DND-41 (cell line): ENCODE measurements at regions not wholly inside any gene's neighbourhood (a gene's known extent, or its start where the extent isn't known, plus 50 kb on each side); places are given as distances from the start of the nearest gene placed in this dataset.
A peak's percentile ranks its signal among the peaks of the same experiment; 100 is the strongest.
"Not testable (repeated sequence)": the region's sequence is repeated elsewhere in the genome, so short reads cannot be mapped to it uniquely, and the experiment has no call there.

Source experiments
- ATAC-seq: fragments of 200-7000 bp; cut with Tn5 transposase; 3 replicates; pipeline ENCODE4 v1.9.1; 2021; ENCODE audit warnings: low read depth; ENCODE audit not compliant: insufficient read depth
- DNase-seq: peaks from one replicate; pipeline ENCODE4 v3.0.0-alpha.2; 2020
- H2AFZ ChIP-seq: 2 replicates; pipeline ENCODE4 v1.6.0; 2012; ENCODE audit warnings: low read depth, low read length
- H3K27ac ChIP-seq: 2 replicates; pipeline ENCODE4 v1.5.1; 2012; ENCODE audit warnings: low read length, inconsistent platforms
- H3K27me3 ChIP-seq: fragments of 200-600 bp; sonication (generic); 2 replicates; pipeline ENCODE4 v1.6.0; 2012; ENCODE audit warnings: low read length, mild to moderate bottlenecking, inconsistent platforms; ENCODE audit not compliant: insufficient read depth, poor library complexity
- H3K36me3 ChIP-seq: 2 replicates; pipeline ENCODE4 v1.5.1; 2012; ENCODE audit warnings: low read length, inconsistent platforms; ENCODE audit not compliant: insufficient read depth
- H3K4me1 ChIP-seq: 2 replicates; pipeline ENCODE4 v1.5.1; 2012; ENCODE audit warnings: mild to moderate bottlenecking, low read length; ENCODE audit not compliant: insufficient read depth
- H3K4me2 ChIP-seq: 2 replicates; pipeline ENCODE4 v1.6.0; 2012; ENCODE audit warnings: mild to moderate bottlenecking, moderate library complexity, low read length, inconsistent platforms; ENCODE audit not compliant: insufficient read depth
- H3K4me3 ChIP-seq, 2 experiments: fragments of 200-600 bp in 1 of 2; shearing (Covaris generic) in 1 of 2; 2 replicates each; pipeline ENCODE4 v1.5.1; 2012 to 2016; ENCODE audit warnings: inconsistent platforms in 2 of 2, low read length in 2 of 2, mild to moderate bottlenecking in 2 of 2, low read depth in 1 of 2, moderate library complexity in 1 of 2
- H3K79me2 ChIP-seq: 2 replicates; pipeline ENCODE4 v1.6.0; 2012; ENCODE audit warnings: low read length, inconsistent platforms; ENCODE audit not compliant: insufficient read depth
- H3K9ac ChIP-seq: 2 replicates; pipeline ENCODE4 v1.6.0; 2012; ENCODE audit warnings: low read depth, mild to moderate bottlenecking, inconsistent platforms, low read length, moderate library complexity
- H3K9me3 ChIP-seq: 2 replicates; pipeline ENCODE4 v1.5.1; 2012; ENCODE audit warnings: low read length, moderate library complexity, mild to moderate bottlenecking, inconsistent platforms; ENCODE audit not compliant: insufficient read depth, severe bottlenecking
- H4K20me1 ChIP-seq: 2 replicates; pipeline ENCODE4 v1.6.0; 2012; ENCODE audit warnings: low read length; ENCODE audit not compliant: insufficient read depth
- CTCF ChIP-seq: IDR thresholded peaks from 2 replicates; pipeline ENCODE4 v1.5.1; 2012; ENCODE audit warnings: borderline replicate concordance, low read length, moderate library complexity, mild to moderate bottlenecking; ENCODE audit not compliant: poor library complexity, severe bottlenecking; ENCODE audit errors: extremely low read depth
- EZH2 ChIP-seq: IDR thresholded peaks from 3 replicates; pipeline ENCODE4 v1.6.1; 2012; ENCODE audit warnings: borderline replicate concordance, low read depth, mild to moderate bottlenecking, moderate library complexity, low read length, inconsistent platforms; ENCODE audit not compliant: severe bottlenecking

- no peak overlapping the region for H2AFZ ChIP-seq
- no peaks in the 10 kb centered on the region for H3K27me3 ChIP-seq
- TF ChIP-seq EZH2 (no peak), CTCF (no peak)
- H3K4me3 ChIP-seq, result no peak overlapping the region
- H3K27ac ChIP-seq, result no peak overlapping the region
- no peaks in the 10 kb centered on the region for H3K36me3 ChIP-seq
- DNase-seq (no peak), ATAC-seq (no peak)
- H3K79me2 ChIP-seq, result no peaks in the 10 kb centered on the region
- no peaks in the 10 kb centered on the region for H3K4me1 ChIP-seq
- peaks cover 5% of the 10 kb centered on the region for H3K9me3 ChIP-seq
- no peak overlapping the region for H3K4me2 ChIP-seq
- no peaks in the 10 kb centered on the region for H4K20me1 ChIP-seq
- H3K9ac ChIP-seq, result no peak overlapping the region
Observed at GRCh38 chr6:76162811-76163210, 90.3 kb upstream of the IMPG1 start.

GRCh38 chr6:76157800-76158199, 85.3 kb upstream of the IMPG1 start:
- H3K4me1 ChIP-seq, H3K79me2 ChIP-seq, H3K27ac ChIP-seq, H3K4me3 ChIP-seq, H3K9me3 ChIP-seq, H3K9ac ChIP-seq, H3K36me3 ChIP-seq, H2AFZ ChIP-seq, H3K4me2 ChIP-seq, H3K27me3 ChIP-seq, H4K20me1 ChIP-seq, ATAC-seq: not testable (repeated sequence)
- peak; percentile 11 for DNase-seq

- H3K4me1 ChIP-seq, result no peaks in the 10 kb centered on the region
- no peak overlapping the region for H3K9ac ChIP-seq
- no peak overlapping the region for H3K4me3 ChIP-seq
- no peaks in the 10 kb centered on the region for H4K20me1 ChIP-seq
- ATAC-seq, result no peak
- DNase-seq, result no peak
- H3K27ac ChIP-seq, result no peak overlapping the region
- no peaks in the 10 kb centered on the region for H3K79me2 ChIP-seq
- TF ChIP-seq EZH2, result no peak
- no peak for TF ChIP-seq CTCF
- H3K36me3 ChIP-seq, result no peaks in the 10 kb centered on the region
- no peak overlapping the region for H3K4me2 ChIP-seq
- peaks cover 2% of the 10 kb centered on the region for H3K9me3 ChIP-seq
- H2AFZ ChIP-seq, result no peak overlapping the region
- H3K27me3 ChIP-seq, result no peaks in the 10 kb centered on the region
Observed at GRCh38 chr6:76135481-76135880, 63.0 kb upstream of the IMPG1 start.

- ATAC-seq (no peak), DNase-seq (no peak)
- H3K27me3 ChIP-seq, result no peaks in the 10 kb centered on the region
- H3K27ac ChIP-seq, result no peak overlapping the region
- no peaks in the 10 kb centered on the region for H4K20me1 ChIP-seq
- H3K4me3 ChIP-seq, result no peak overlapping the region
- peaks cover 2% of the 10 kb centered on the region for H3K9me3 ChIP-seq
- H3K4me1 ChIP-seq, result no peaks in the 10 kb centered on the region
- no peak overlapping the region for H3K4me2 ChIP-seq
- H2AFZ ChIP-seq, result no peak overlapping the region
- no peaks in the 10 kb centered on the region for H3K79me2 ChIP-seq
- H3K36me3 ChIP-seq, result no peaks in the 10 kb centered on the region
- no peak overlapping the region for H3K9ac ChIP-seq
- TF ChIP-seq EZH2 (no peak), CTCF (no peak)
Observed at GRCh38 chr6:76134651-76135050, 62.2 kb upstream of the IMPG1 start.
